ENCODE measurements at regions not wholly inside any gene's neighbourhood (a gene's known extent, or its start where the extent isn't known, plus 50 kb on each side); places are given as distances from the start of the nearest gene placed in this dataset.

- DNase-seq = no peak
These were observed 473.8 kb downstream of the TAFA4 start for GRCh38 chr3:68458581-68458980.

- DNase-seq = no peak
These were observed 483.6 kb downstream of the TAFA4 start for GRCh38 chr3:68448510-68449383.

- DNase-seq = no peak
These were observed 484.5 kb downstream of the TAFA4 start for GRCh38 chr3:68447885-68448284.

GRCh38 chr3:68441054-68441453, 491.3 kb downstream of the TAFA4 start:
- DNase-seq = no peak

GRCh38 chr3:68436619-68437401, 495.5 kb downstream of the TAFA4 start:
- DNase-seq = no peak

GRCh38 chr3:68428495-68428894, 503.9 kb downstream of the TAFA4 start:
- DNase-seq = no peak

- DNase-seq = no peak
These were observed 507.4 kb downstream of the TAFA4 start for GRCh38 chr3:68424796-68425460.

- no peak for DNase-seq
These were observed 523.7 kb downstream of the TAFA4 start for GRCh38 chr3:68408626-68409025.

GRCh38 chr3:68403741-68404140, 528.6 kb downstream of the TAFA4 start:
- DNase-seq = no peak

- DNase-seq = no peak
These were observed 530.0 kb downstream of the TAFA4 start for GRCh38 chr3:68402235-68402918.

- DNase-seq = no peak
These were observed 553.7 kb downstream of the TAFA4 start for GRCh38 chr3:68378631-68379030.

- no peak for DNase-seq
These were observed 558.6 kb downstream of the TAFA4 start for GRCh38 chr3:68373727-68374126.

GRCh38 chr3:68363796-68364195, 568.6 kb downstream of the TAFA4 start:
- DNase-seq = no peak

- no peak for DNase-seq
These were observed 571.9 kb downstream of the TAFA4 start for GRCh38 chr3:68360492-68360891.

GRCh38 chr3:68345781-68346180, 586.6 kb downstream of the TAFA4 start:
- DNase-seq = no peak

- DNase-seq = no peak
These were observed 589.9 kb downstream of the TAFA4 start for GRCh38 chr3:68342426-68342825.

GRCh38 chr3:68336042-68336441, 596.3 kb downstream of the TAFA4 start:
- no peak for DNase-seq

- DNase-seq = no peak
These were observed 597.9 kb downstream of the TAFA4 start for GRCh38 chr3:68334367-68334986.

GRCh38 chr3:68328049-68328448, 604.3 kb downstream of the TAFA4 start:
- no peak for DNase-seq

- DNase-seq = no peak
These were observed 616.4 kb downstream of the TAFA4 start for GRCh38 chr3:68315964-68316363.

- DNase-seq = no peak
These were observed 616.8 kb downstream of the TAFA4 start for GRCh38 chr3:68315546-68315945.

GRCh38 chr3:68306571-68306970, 625.8 kb downstream of the TAFA4 start:
- DNase-seq = peak; percentile 62
